H9 (cell line): ENCODE measurements at regions not wholly inside any gene's neighbourhood (a gene's known extent, or its start where the extent isn't known, plus 50 kb on each side); places are given as distances from the start of the nearest gene placed in this dataset.

ENCODE experiments used
- DNase-seq: peaks from one replicate; pipeline ENCODE4 v3.0.0-alpha.2; 2017
- H2AFZ ChIP-seq: one replicate; pipeline ENCODE4 v1.6.1; 2013; ENCODE audit warnings: mild to moderate bottlenecking, low read length, control low read depth, moderate library complexity
- H2AK5ac ChIP-seq: 2 replicates; pipeline ENCODE4 v1.6.1; 2013; ENCODE audit warnings: low read length, control low read depth, mixed read lengths; ENCODE audit not compliant: insufficient read length
- H2BK120ac ChIP-seq: one replicate; pipeline ENCODE4 v1.6.1; 2013; ENCODE audit warnings: low read depth, mild to moderate bottlenecking, low read length, control low read depth, inconsistent platforms; ENCODE audit not compliant: poor library complexity, severe bottlenecking
- H2BK12ac ChIP-seq: 2 replicates; pipeline ENCODE4 v1.6.1; 2013; ENCODE audit warnings: low read length, control low read depth, mixed read lengths, low read depth; ENCODE audit not compliant: insufficient read length
- H2BK15ac ChIP-seq: 2 replicates; pipeline ENCODE4 v1.6.1; 2013; ENCODE audit warnings: low read depth, low read length, control low read depth
- H2BK20ac ChIP-seq: one replicate; pipeline ENCODE4 v1.6.1; 2013; ENCODE audit warnings: low read depth, mild to moderate bottlenecking, low read length, control low read depth, inconsistent platforms; ENCODE audit not compliant: poor library complexity, severe bottlenecking
- H2BK5ac ChIP-seq: 2 replicates; pipeline ENCODE4 v1.6.1; 2013; ENCODE audit warnings: low read length, control low read depth, mixed read lengths; ENCODE audit not compliant: insufficient read length
- H3K14ac ChIP-seq: 2 replicates; pipeline ENCODE4 v1.6.1; 2013; ENCODE audit warnings: low read length, control low read depth; ENCODE audit not compliant: insufficient read depth
- H3K18ac ChIP-seq: 2 replicates; pipeline ENCODE4 v1.6.1; 2013; ENCODE audit warnings: low read depth, mild to moderate bottlenecking, mixed read lengths, low read length, control low read depth; ENCODE audit not compliant: insufficient read length
- H3K23ac ChIP-seq: 2 replicates; pipeline ENCODE4 v1.6.1; 2013; ENCODE audit warnings: low read length, control low read depth, mixed read lengths, low read depth; ENCODE audit not compliant: insufficient read length
- H3K23me2 ChIP-seq: 2 replicates; pipeline ENCODE4 v1.6.1; 2013; ENCODE audit warnings: low read depth, mild to moderate bottlenecking, mixed read lengths, low read length, control low read depth; ENCODE audit not compliant: insufficient read length, poor library complexity, severe bottlenecking
- H3K27ac ChIP-seq: 2 replicates; pipeline ENCODE4 v1.5.1; 2013; ENCODE audit warnings: low read length, control low read depth, mixed read lengths, low read depth; ENCODE audit not compliant: insufficient read length
- H3K27me3 ChIP-seq: 2 replicates; pipeline ENCODE4 v1.6.1; 2013; ENCODE audit warnings: low read length, control low read depth, inconsistent platforms; ENCODE audit not compliant: insufficient read depth
- H3K4ac ChIP-seq: 2 replicates; pipeline ENCODE4 v1.6.1; 2013; ENCODE audit warnings: low read depth, mild to moderate bottlenecking, control low read depth, inconsistent platforms, low read length, moderate library complexity
- H3K4me1 ChIP-seq: 2 replicates; pipeline ENCODE4 v1.6.1; 2013; ENCODE audit warnings: low read length, control low read depth, inconsistent platforms; ENCODE audit not compliant: insufficient read depth
- H3K4me2 ChIP-seq: 2 replicates; pipeline ENCODE4 v1.6.1; 2013; ENCODE audit warnings: low read length, control low read depth, mixed read lengths; ENCODE audit not compliant: insufficient read length, insufficient read depth
- H3K56ac ChIP-seq: 2 replicates; pipeline ENCODE4 v1.6.1; 2013; ENCODE audit warnings: low read depth, mild to moderate bottlenecking, mixed read lengths, low read length, control low read depth; ENCODE audit not compliant: insufficient read length
- H3K79me1 ChIP-seq: 2 replicates; pipeline ENCODE4 v1.6.1; 2013; ENCODE audit warnings: low read depth, mild to moderate bottlenecking, moderate library complexity, low read length, control low read depth, inconsistent platforms; ENCODE audit not compliant: insufficient read depth, poor library complexity, severe bottlenecking
- H3K79me2 ChIP-seq: 2 replicates; pipeline ENCODE4 v1.6.1; 2013; ENCODE audit warnings: low read length, control low read depth, inconsistent platforms; ENCODE audit not compliant: insufficient read depth
- H3K9ac ChIP-seq: 2 replicates; pipeline ENCODE4 v1.6.1; 2013; ENCODE audit warnings: low read length, control low read depth, mixed read lengths; ENCODE audit not compliant: insufficient read length; ENCODE audit errors: extremely low read depth
- H3K9me3 ChIP-seq: one replicate; pipeline ENCODE4 v1.6.1; 2013; ENCODE audit warnings: low read depth, low read length, inconsistent platforms; ENCODE audit not compliant: control insufficient read depth
- H3T11ph ChIP-seq: one replicate; pipeline ENCODE4 v1.6.1; 2013; ENCODE audit warnings: mild to moderate bottlenecking, low read length, control low read depth, inconsistent platforms
- H4K20me1 ChIP-seq: one replicate; pipeline ENCODE4 v1.6.1; 2013; ENCODE audit not compliant: control insufficient read depth, insufficient read length, insufficient read depth
- H4K5ac ChIP-seq: 2 replicates; pipeline ENCODE4 v1.6.1; 2013; ENCODE audit warnings: low read depth, mild to moderate bottlenecking, mixed read lengths, low read length, control low read depth; ENCODE audit not compliant: insufficient read length
- H4K8ac ChIP-seq: replicated peaks from 2 replicates; pipeline ENCODE4 v1.6.1; 2013; ENCODE audit warnings: low read length, control low read depth, mixed read lengths, low read depth; ENCODE audit not compliant: insufficient read length
- H4K91ac ChIP-seq: 2 replicates; pipeline ENCODE4 v1.6.1; 2013; ENCODE audit warnings: low read depth, mild to moderate bottlenecking, moderate library complexity, mixed read lengths, low read length, control low read depth; ENCODE audit not compliant: insufficient read length
- H3K27ac Mint-ChIP-seq, 3 experiments: 2 replicates in 2 of 3; 3 replicates in 1 of 3; pipeline ENCODE4 v1.8.0; 2020 to 2021; ENCODE audit warnings: mixed read lengths in 3 of 3, mild to moderate bottlenecking in 1 of 3, moderate library complexity in 1 of 3
- H3K27me3 Mint-ChIP-seq: 2 replicates; pipeline ENCODE4 v1.8.0; 2021; ENCODE audit warnings: low read depth, mild to moderate bottlenecking, moderate library complexity, mixed read lengths
- H3K36me3 Mint-ChIP-seq, 3 experiments: 2 replicates in 2 of 3; 3 replicates in 1 of 3; pipeline ENCODE4 v1.8.0; 2020 to 2021; ENCODE audit warnings: low read depth in 3 of 3, mixed read lengths in 3 of 3; ENCODE audit not compliant: insufficient read depth in 1 of 3
- H3K4me1 Mint-ChIP-seq, 2 experiments: 2 replicates each; pipeline ENCODE4 v1.8.0; 2020; ENCODE audit warnings: mixed read lengths in 2 of 2
- H3K4me3 Mint-ChIP-seq, 2 experiments: 2 replicates in 1 of 2; 3 replicates in 1 of 2; pipeline ENCODE4 v1.8.0; 2020 to 2021; ENCODE audit warnings: mild to moderate bottlenecking in 2 of 2, mixed read lengths in 2 of 2, moderate library complexity in 1 of 2
- H3K9me3 Mint-ChIP-seq, 2 experiments: 2 replicates in 1 of 2; 3 replicates in 1 of 2; pipeline ENCODE4 v1.8.0; 2020; ENCODE audit warnings: mild to moderate bottlenecking in 2 of 2, mixed read lengths in 2 of 2, moderate library complexity in 1 of 2
- WGBS: extraction: QIAGEN DNeasy Blood & Tissue Kit; methylation state at CpG from one replicate; pipeline ENCODE4 v1.1.7; 2013; ENCODE audit warnings: missing lambda C conversion rate, low lambda C conversion rate, mixed read lengths; ENCODE audit not compliant: insufficient read length; ENCODE audit errors: extremely low coverage; 5-methylcytosine and 5-hydroxymethylcytosine counted together
- TF ChIP-seq, protein P1 (sequence below): fragments of 200-600 bp; sonication (generic); conservative IDR thresholded peaks from 3 replicates; pipeline ENCODE4 v1.8.0; 2021; ENCODE audit warnings: antibody characterized with exemption, mild to moderate bottlenecking

DNA sequence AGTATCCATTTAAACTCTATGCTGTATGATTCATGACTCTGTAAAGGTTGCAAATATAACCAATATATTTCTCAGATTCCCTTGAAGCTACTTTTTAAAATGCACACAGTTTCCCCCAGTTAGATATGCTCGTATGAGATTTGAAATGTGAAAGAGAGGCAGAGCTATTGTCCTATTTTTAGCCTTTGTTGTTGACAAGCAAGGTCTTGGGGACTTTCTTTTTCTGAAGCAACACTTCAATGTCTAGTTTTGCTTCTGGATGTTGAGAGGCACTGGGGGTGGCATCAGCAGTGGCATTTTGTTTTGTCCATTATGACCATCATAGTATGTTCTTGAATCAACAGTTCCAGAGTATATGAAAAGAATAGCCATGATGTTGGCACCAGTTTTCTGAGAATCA, 63.4 kb downstream of the ASCL1 start:
- no CpG with 5 or more reads among the region's 1 CpG for WGBS
- no peak overlapping the region for H3K4me2 ChIP-seq
- H4K20me1 ChIP-seq = no peaks in the 10 kb centered on the region
- H3K9me3 Mint-ChIP-seq = no peaks in the 10 kb centered on the region
- no peaks in the 10 kb centered on the region for H3K4me1 Mint-ChIP-seq
- H2BK15ac ChIP-seq = no peak overlapping the region
- H3K27me3 ChIP-seq = no peaks in the 10 kb centered on the region
- no peak overlapping the region for H2BK20ac ChIP-seq
- H4K91ac ChIP-seq = no peak overlapping the region
- H3K18ac ChIP-seq = no peak overlapping the region
- no peak overlapping the region for H3K56ac ChIP-seq
- TF ChIP-seq, protein P1, sequence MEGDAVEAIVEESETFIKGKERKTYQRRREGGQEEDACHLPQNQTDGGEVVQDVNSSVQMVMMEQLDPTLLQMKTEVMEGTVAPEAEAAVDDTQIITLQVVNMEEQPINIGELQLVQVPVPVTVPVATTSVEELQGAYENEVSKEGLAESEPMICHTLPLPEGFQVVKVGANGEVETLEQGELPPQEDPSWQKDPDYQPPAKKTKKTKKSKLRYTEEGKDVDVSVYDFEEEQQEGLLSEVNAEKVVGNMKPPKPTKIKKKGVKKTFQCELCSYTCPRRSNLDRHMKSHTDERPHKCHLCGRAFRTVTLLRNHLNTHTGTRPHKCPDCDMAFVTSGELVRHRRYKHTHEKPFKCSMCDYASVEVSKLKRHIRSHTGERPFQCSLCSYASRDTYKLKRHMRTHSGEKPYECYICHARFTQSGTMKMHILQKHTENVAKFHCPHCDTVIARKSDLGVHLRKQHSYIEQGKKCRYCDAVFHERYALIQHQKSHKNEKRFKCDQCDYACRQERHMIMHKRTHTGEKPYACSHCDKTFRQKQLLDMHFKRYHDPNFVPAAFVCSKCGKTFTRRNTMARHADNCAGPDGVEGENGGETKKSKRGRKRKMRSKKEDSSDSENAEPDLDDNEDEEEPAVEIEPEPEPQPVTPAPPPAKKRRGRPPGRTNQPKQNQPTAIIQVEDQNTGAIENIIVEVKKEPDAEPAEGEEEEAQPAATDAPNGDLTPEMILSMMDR = no peak
- H4K8ac ChIP-seq = no peak overlapping the region
- no peak overlapping the region for H3K9ac ChIP-seq
- H2AFZ ChIP-seq = no peak overlapping the region
- no peaks in the 10 kb centered on the region for H3K23me2 ChIP-seq
- no peak overlapping the region for H3K27ac Mint-ChIP-seq
- no peak overlapping the region for H2BK12ac ChIP-seq
- no peak overlapping the region for H2BK120ac ChIP-seq
- H3K27me3 Mint-ChIP-seq = no peaks in the 10 kb centered on the region
- no peak overlapping the region for H3K4me3 Mint-ChIP-seq
- H4K5ac ChIP-seq = no peak overlapping the region
- H3K23ac ChIP-seq = no peak overlapping the region
- no peaks in the 10 kb centered on the region; a peak in 1 of 7 replicates for H3K36me3 Mint-ChIP-seq
- no peaks in the 10 kb centered on the region for H3K79me1 ChIP-seq
- H2BK5ac ChIP-seq = no peak overlapping the region
- H3K27ac ChIP-seq = no peak overlapping the region
- H3K4ac ChIP-seq = no peak overlapping the region
- H2AK5ac ChIP-seq = no peak overlapping the region
- H3K14ac ChIP-seq = no peak overlapping the region
- H3K4me1 ChIP-seq = no peaks in the 10 kb centered on the region
- H3K9me3 ChIP-seq = no peaks in the 10 kb centered on the region
- no peak overlapping the region for H3T11ph ChIP-seq
- no peak for DNase-seq
- H3K79me2 ChIP-seq = no peaks in the 10 kb centered on the region
